Lower lobe of right lung (tissue), 2 donors: ENCODE measurements at regions not wholly inside any gene's neighbourhood (a gene's known extent, or its start where the extent isn't known, plus 50 kb on each side); places are given as distances from the start of the nearest gene placed in this dataset.
"Not testable (repeated sequence)": the region's sequence is repeated elsewhere in the genome, so short reads cannot be mapped to it uniquely, and the experiment has no call there.

ENCODE experiments used
- ATAC-seq, 2 donors: fragments of 200-7000 bp; cut with Tn5 transposase; one replicate each; pipeline ENCODE4 v1.9.1; 2020 to 2022; ENCODE audit warnings: mild to moderate bottlenecking in 2 of 2, moderate library complexity in 2 of 2
- DNase-seq: peaks from one replicate; pipeline ENCODE4 v3.0.0-alpha.2; 2020
- H3K27ac ChIP-seq: fragments of 200-600 bp; one replicate; pipeline ENCODE4 v1.8.0; 2022
- H3K27me3 ChIP-seq: fragments of 200-600 bp; one replicate; pipeline ENCODE4 v1.8.0; 2022; ENCODE audit warnings: low read depth
- H3K36me3 ChIP-seq: fragments of 200-600 bp; one replicate; pipeline ENCODE4 v1.8.0; 2022; ENCODE audit warnings: mild to moderate bottlenecking
- H3K4me1 ChIP-seq: fragments of 200-600 bp; one replicate; pipeline ENCODE4 v1.8.0; 2022
- H3K4me3 ChIP-seq: fragments of 200-600 bp; one replicate; pipeline ENCODE4 v1.8.0; 2022; ENCODE audit warnings: mild to moderate bottlenecking
- H3K9me3 ChIP-seq: fragments of 200-600 bp; one replicate; pipeline ENCODE4 v1.8.0; 2022
- CTCF ChIP-seq: fragments of 200-600 bp; IDR thresholded peaks from one replicate; pipeline ENCODE4 v1.8.0; 2022; ENCODE audit warnings: antibody characterized with exemption, mild to moderate bottlenecking
- intact Hi-C: fragments of 100-400 bp; cut with DNase I; formaldehyde crosslinking; loops from one replicate; pipeline ENCODE4 v1.11.0; 2022
- donor health status: DM: no; HTN: yes; CAD: no; lungs with severe emphysema.

GRCh38 chr1:163981500-163982030 lies 577.4 kb upstream of the PBX1 start:
- Histone ChIP-seq H3K4me1 (no peaks in the 10 kb centered on the region), H3K27ac (no peak overlapping the region), H3K27me3 (no peaks in the 10 kb centered on the region), H3K4me3 (no peak overlapping the region), H3K9me3 (no peaks in the 10 kb centered on the region), H3K36me3 (no peaks in the 10 kb centered on the region)
- intact Hi-C loops = no loop called here
- no peak for DNase-seq
- no peak for ATAC-seq
- no peak for TF ChIP-seq CTCF

GRCh38 chr1:163983097-163983496 lies 575.9 kb upstream of the PBX1 start:
- H3K4me3 ChIP-seq = no peak overlapping the region
- intact Hi-C loops = no loop called here
- no peak for DNase-seq
- TF ChIP-seq CTCF = no peak
- ATAC-seq = no peak
- no peaks in the 10 kb centered on the region for H3K36me3 ChIP-seq
- H3K4me1 ChIP-seq = no peaks in the 10 kb centered on the region
- H3K27ac ChIP-seq = no peak overlapping the region
- H3K27me3 ChIP-seq = no peaks in the 10 kb centered on the region
- H3K9me3 ChIP-seq = no peaks in the 10 kb centered on the region

- no peak for DNase-seq
- no peak for TF ChIP-seq CTCF
- Histone ChIP-seq H3K27me3 (no peaks in the 10 kb centered on the region), H3K4me1 (no peaks in the 10 kb centered on the region), H3K36me3 (no peaks in the 10 kb centered on the region), H3K27ac (no peak overlapping the region), H3K4me3 (no peak overlapping the region), H3K9me3 (no peaks in the 10 kb centered on the region)
- no peak for ATAC-seq
- intact Hi-C loops = no loop called here
Measured at GRCh38 chr1:163985700-163986099, 573.3 kb upstream of the PBX1 start.

GRCh38 chr1:163999131-163999530 lies 559.9 kb upstream of the PBX1 start:
- intact Hi-C loops = no loop called here
- Histone ChIP-seq H3K27me3 (no peaks in the 10 kb centered on the region), H3K4me1 (no peaks in the 10 kb centered on the region), H3K4me3 (no peak overlapping the region), H3K36me3 (no peaks in the 10 kb centered on the region), H3K27ac (no peak overlapping the region), H3K9me3 (peaks cover 9% of the 10 kb centered on the region)
- DNase-seq (no peak), ATAC-seq (no peak)
- no peak for TF ChIP-seq CTCF

GRCh38 chr1:164006186-164006585 lies 552.8 kb upstream of the PBX1 start:
- DNase-seq, H3K27ac ChIP-seq, ATAC-seq, H3K4me1 ChIP-seq, H3K27me3 ChIP-seq, intact Hi-C loops, H3K4me3 ChIP-seq, H3K36me3 ChIP-seq, H3K9me3 ChIP-seq: not testable (repeated sequence)

GRCh38 chr1:164006621-164007020 lies 552.4 kb upstream of the PBX1 start:
- intact Hi-C loops = no loop called here

More at GRCh38 chr1:164006621-164007020, 552.4 kb upstream of the PBX1 start:
- peaks cover 7% of the 10 kb centered on the region for H3K9me3 ChIP-seq
- H3K4me3 ChIP-seq = no peak overlapping the region
- H3K27me3 ChIP-seq = no peaks in the 10 kb centered on the region
- DNase-seq (no peak), ATAC-seq (no peak)
- H3K36me3 ChIP-seq = no peaks in the 10 kb centered on the region
- TF ChIP-seq CTCF = no peak
- no peak overlapping the region for H3K27ac ChIP-seq
- H3K4me1 ChIP-seq = no peaks in the 10 kb centered on the region
